Lung (tissue), 11 donors: ENCODE measurements at regions not wholly inside any gene's neighbourhood (a gene's known extent, or its start where the extent isn't known, plus 50 kb on each side); places are given as distances from the start of the nearest gene placed in this dataset.
A peak's percentile ranks its signal among the peaks of the same experiment; 100 is the strongest.
"Not testable (repeated sequence)": the region's sequence is repeated elsewhere in the genome, so short reads cannot be mapped to it uniquely, and the experiment has no call there.

Experiments
- ATAC-seq: fragments of 200-7000 bp; cut with Tn5 transposase; one replicate; pipeline ENCODE4 v1.9.1; 2020; ENCODE audit warnings: moderate number of reproducible peaks; ENCODE audit not compliant: insufficient read depth, low FRiP score
- DNase-seq, 3 donors: peaks; one replicate each; pipeline ENCODE4 v3.0.0-alpha.2; 2013 to 2017
- H3K27ac ChIP-seq, 2 donors: one replicate each; pipeline ENCODE4 v1.5.1; 2013; ENCODE audit warnings: mild to moderate bottlenecking in 2 of 2, moderate library complexity in 2 of 2, control low read depth in 1 of 2, inconsistent platforms in 1 of 2, low read depth in 1 of 2, low read length in 1 of 2
- H3K27me3 ChIP-seq, 3 donors: one replicate each; pipeline ENCODE4 v1.5.1; 2013; ENCODE audit warnings: low read length in 2 of 3; ENCODE audit not compliant: control insufficient read depth in 3 of 3, insufficient read depth in 3 of 3
- H3K36me3 ChIP-seq, 4 donors: one replicate each; pipeline ENCODE4 v1.5.1; 2013; ENCODE audit warnings: low read length in 4 of 4, mild to moderate bottlenecking in 1 of 4, moderate library complexity in 1 of 4; ENCODE audit not compliant: control insufficient read depth in 4 of 4, insufficient read depth in 4 of 4
- H3K4me1 ChIP-seq, 5 donors: one replicate each; pipeline ENCODE4 v1.5.1; 2013; ENCODE audit warnings: low read length in 5 of 5, mild to moderate bottlenecking in 2 of 5, moderate library complexity in 1 of 5; ENCODE audit not compliant: control insufficient read depth in 5 of 5, insufficient read depth in 5 of 5
- H3K4me3 ChIP-seq: one replicate; pipeline ENCODE4 v1.5.1; 2013; ENCODE audit warnings: mild to moderate bottlenecking, control low read depth, moderate library complexity
- H3K9ac ChIP-seq, 2 donors: one replicate each; pipeline ENCODE4 v1.5.1; 2013; ENCODE audit warnings: low read length in 2 of 2, control low read depth in 1 of 2; ENCODE audit not compliant: insufficient read depth in 1 of 2
- H3K9me3 ChIP-seq, 4 donors: one replicate each; pipeline ENCODE4 v1.5.1; 2013; ENCODE audit warnings: low read length in 3 of 4, mild to moderate bottlenecking in 1 of 4, moderate library complexity in 1 of 4; ENCODE audit not compliant: control insufficient read depth in 4 of 4, insufficient read depth in 3 of 4
- WGBS, 2 donors: extraction: QIAGEN DNeasy Blood & Tissue Kit; methylation state at CpG; one replicate each; pipeline ENCODE4 v1.1.7; 2013; 5-methylcytosine and 5-hydroxymethylcytosine counted together
- TF ChIP-seq, protein P1 (sequence below): IDR thresholded peaks from 2 replicates; pipeline ENCODE4 v1.5.1; 2012; ENCODE audit warnings: mild to moderate bottlenecking; ENCODE audit errors: control extremely low read depth, extremely low read depth
- donor health status: control.
- donor health status: control.
- donor health status: Bipolar disorder and iron deficiency.
- donor health status: healthy.
- donor health status: DM: yes; HTN: yes; CAD: no.

GRCh38 chr7:91496251-91496820 lies 232.1 kb downstream of the FZD1 start:
- Histone ChIP-seq H3K9ac (no peak overlapping the region), H3K27me3 (no peaks in the 10 kb centered on the region), H3K4me1 (no peaks in the 10 kb centered on the region), H3K9me3 (peaks cover 0 to 2% (median under 1%) of the 10 kb centered on the region in 4 donors), H3K36me3 (no peaks in the 10 kb centered on the region), H3K27ac (no peak overlapping the region), H3K4me3 (no peak overlapping the region)
- 25 to 56% methylated on average over 1 of the region's 1 CpG for WGBS, 2 donors
- ATAC-seq = no peak
- DNase-seq = no peak
- TF ChIP-seq, protein P1, sequence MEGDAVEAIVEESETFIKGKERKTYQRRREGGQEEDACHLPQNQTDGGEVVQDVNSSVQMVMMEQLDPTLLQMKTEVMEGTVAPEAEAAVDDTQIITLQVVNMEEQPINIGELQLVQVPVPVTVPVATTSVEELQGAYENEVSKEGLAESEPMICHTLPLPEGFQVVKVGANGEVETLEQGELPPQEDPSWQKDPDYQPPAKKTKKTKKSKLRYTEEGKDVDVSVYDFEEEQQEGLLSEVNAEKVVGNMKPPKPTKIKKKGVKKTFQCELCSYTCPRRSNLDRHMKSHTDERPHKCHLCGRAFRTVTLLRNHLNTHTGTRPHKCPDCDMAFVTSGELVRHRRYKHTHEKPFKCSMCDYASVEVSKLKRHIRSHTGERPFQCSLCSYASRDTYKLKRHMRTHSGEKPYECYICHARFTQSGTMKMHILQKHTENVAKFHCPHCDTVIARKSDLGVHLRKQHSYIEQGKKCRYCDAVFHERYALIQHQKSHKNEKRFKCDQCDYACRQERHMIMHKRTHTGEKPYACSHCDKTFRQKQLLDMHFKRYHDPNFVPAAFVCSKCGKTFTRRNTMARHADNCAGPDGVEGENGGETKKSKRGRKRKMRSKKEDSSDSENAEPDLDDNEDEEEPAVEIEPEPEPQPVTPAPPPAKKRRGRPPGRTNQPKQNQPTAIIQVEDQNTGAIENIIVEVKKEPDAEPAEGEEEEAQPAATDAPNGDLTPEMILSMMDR = no peak

- not testable (repeated sequence) for H3K4me1 ChIP-seq, DNase-seq, H3K4me3 ChIP-seq, ATAC-seq, H3K9ac ChIP-seq, H3K27ac ChIP-seq, H3K27me3 ChIP-seq, H3K9me3 ChIP-seq, H3K36me3 ChIP-seq
- 81 to 96% methylated on average over 1 of the region's 1 CpG for WGBS, 2 donors
Measured at GRCh38 chr7:91497277-91497676, 233.0 kb downstream of the FZD1 start.

DNA sequence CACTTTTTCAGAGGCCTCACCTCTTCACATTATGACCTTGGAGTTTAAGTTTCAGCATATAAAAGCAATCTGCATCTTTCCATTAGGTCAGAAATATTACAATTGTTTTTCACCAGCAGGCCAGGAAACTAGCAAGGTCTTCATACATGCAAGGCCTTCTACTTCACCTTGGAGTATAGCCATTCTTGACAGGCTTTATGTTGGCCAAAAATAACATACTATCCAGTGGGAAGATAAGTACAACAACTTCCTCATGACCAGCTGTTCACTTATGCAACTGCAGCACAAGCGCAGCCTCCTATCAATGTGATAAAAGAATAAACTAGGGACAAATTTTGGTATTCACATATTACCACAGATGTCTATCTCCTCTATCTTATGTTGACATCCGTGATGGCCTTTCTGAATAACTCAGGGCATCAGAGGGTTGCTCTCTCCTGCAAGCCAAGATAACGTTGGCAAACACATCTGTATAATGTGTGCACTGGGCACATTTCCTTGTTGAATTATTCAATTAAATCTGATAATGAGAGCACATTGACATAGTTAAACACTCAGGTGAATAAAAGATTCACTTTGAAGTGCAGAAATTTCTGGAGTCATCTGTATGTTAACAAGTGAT lies 239.8 kb downstream of the FZD1 start:
- 65 to 75% methylated on average over 3 of the region's 3 CpGs for whole genome bisulfite sequencing, 2 donors
- no peak for ATAC-seq
- no peak overlapping the region for H3K27ac ChIP-seq

DNA sequence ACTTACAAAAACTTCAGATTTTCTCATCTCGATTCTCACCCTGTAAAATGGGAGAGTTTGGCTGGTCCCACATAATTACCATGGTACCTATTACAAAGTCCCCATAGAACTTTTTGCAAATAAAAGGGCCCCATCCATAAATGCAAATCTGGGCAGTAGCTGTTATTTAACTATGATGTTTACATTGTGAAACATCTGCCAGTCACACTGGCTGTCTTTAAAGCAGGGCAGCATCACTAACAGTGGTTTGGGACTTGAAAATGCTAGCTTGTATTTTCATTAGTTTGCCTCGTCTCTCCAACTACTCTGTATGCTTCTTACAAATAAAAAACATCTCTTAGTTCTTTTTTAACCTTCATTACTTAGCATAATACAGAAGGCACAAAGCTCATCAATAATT lies 240.7 kb downstream of the FZD1 start:
- no peak overlapping the region for H3K4me3 ChIP-seq
- TF ChIP-seq, protein P1 = no peak
- H3K36me3 ChIP-seq = no peaks in the 10 kb centered on the region
- no peaks in the 10 kb centered on the region for H3K27me3 ChIP-seq
- H3K27ac ChIP-seq = no peak overlapping the region
- no peak overlapping the region for H3K9ac ChIP-seq
- peaks cover 0 to 10% (median 0%) of the 10 kb centered on the region in 5 donors for H3K4me1 ChIP-seq
- H3K9me3 ChIP-seq = peaks cover 0 to 2% (median under 1%) of the 10 kb centered on the region in 4 donors
- DNase-seq (no peak), ATAC-seq (no peak)
- 85 to 92% methylated on average over 2 of the region's 2 CpGs for WGBS, 2 donors

More for the DNA sequence above, 239.8 kb downstream of the FZD1 start:
- no peak overlapping the region for H3K4me3 ChIP-seq
- H3K9me3 ChIP-seq = peaks cover 0 to 2% (median under 1%) of the 10 kb centered on the region in 4 donors
- DNase-seq = peak in 1 of 3 donors; percentile 52
- H3K9ac ChIP-seq = no peak overlapping the region
- H3K4me1 ChIP-seq = peaks cover 0 to 10% (median 0%) of the 10 kb centered on the region in 5 donors
- TF ChIP-seq, protein P1 = no peak
- no peaks in the 10 kb centered on the region for H3K27me3 ChIP-seq
- H3K36me3 ChIP-seq = no peaks in the 10 kb centered on the region

- peaks cover 0 to 10% (median 0%) of the 10 kb centered on the region in 5 donors for H3K4me1 ChIP-seq
- H3K4me3 ChIP-seq, H3K27ac ChIP-seq, H3K27me3 ChIP-seq, H3K9me3 ChIP-seq, H3K9ac ChIP-seq, DNase-seq, ATAC-seq, H3K36me3 ChIP-seq: not testable (repeated sequence)
- WGBS, 2 donors = 80 to 82% methylated on average over 10 of the region's 10 CpGs
Measured at GRCh38 chr7:91506966-91507365, 242.7 kb downstream of the FZD1 start.

- H3K36me3 ChIP-seq, H3K4me3 ChIP-seq, H3K9ac ChIP-seq, H3K27ac ChIP-seq, H3K9me3 ChIP-seq, ATAC-seq, DNase-seq, H3K4me1 ChIP-seq, H3K27me3 ChIP-seq: not testable (repeated sequence)
- WGBS, 2 donors = 80 to 90% methylated on average over 1 of the region's 1 CpG
Measured at GRCh38 chr7:91511861-91512260, 247.6 kb downstream of the FZD1 start.
